Coronary artery (tissue), 2 donors: ENCODE measurements at regions not wholly inside any gene's neighbourhood (a gene's known extent, or its start where the extent isn't known, plus 50 kb on each side); places are given as distances from the start of the nearest gene placed in this dataset.
"Not testable (repeated sequence)": the region's sequence is repeated elsewhere in the genome, so short reads cannot be mapped to it uniquely, and the experiment has no call there.

Experiments
- DNase-seq: peaks from one replicate; pipeline ENCODE4 v3.0.0-alpha.2; 2017; ENCODE audit warnings: low spot score
- H3K27ac ChIP-seq, 2 donors: fragments of 200-600 bp; sonication (generic); one replicate each; pipeline ENCODE4 v1.5.1; 2016 to 2019
- H3K4me3 ChIP-seq: fragments of 200-600 bp; sonication (generic); 2 replicates; pipeline ENCODE4 v1.5.1; 2016; ENCODE audit warnings: mild to moderate bottlenecking, moderate library complexity
- TF ChIP-seq, protein P1 (sequence below): fragments of 200-600 bp; sonication (generic); IDR thresholded peaks from one replicate; pipeline ENCODE4 v1.5.1; 2019; ENCODE audit warnings: antibody characterized with exemption

DNA sequence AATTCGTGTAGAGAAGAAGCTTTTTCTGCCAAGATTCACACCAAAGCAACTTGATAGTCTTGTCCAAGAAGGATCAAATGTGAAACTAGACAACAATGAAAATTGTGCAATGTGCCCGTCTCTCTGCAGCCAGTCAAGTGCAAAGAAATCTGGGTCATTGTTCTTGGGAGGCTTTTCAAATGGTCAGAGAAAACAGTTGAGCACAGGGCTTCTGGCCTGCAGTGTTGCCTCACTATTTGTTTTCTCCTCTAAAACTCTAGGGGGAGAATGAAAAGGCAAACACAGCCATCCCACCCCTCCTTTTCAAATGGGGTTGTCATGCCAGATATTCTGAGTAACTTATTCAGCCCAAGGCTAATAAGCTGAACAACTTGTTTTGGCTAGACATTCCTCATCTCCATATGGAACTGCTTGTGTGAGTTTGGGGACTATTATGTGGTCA, 417.6 kb upstream of the CDIN1 start:
- H3K4me3 ChIP-seq = no peak overlapping the region
- no peak for DNase-seq
- TF ChIP-seq, protein P1, sequence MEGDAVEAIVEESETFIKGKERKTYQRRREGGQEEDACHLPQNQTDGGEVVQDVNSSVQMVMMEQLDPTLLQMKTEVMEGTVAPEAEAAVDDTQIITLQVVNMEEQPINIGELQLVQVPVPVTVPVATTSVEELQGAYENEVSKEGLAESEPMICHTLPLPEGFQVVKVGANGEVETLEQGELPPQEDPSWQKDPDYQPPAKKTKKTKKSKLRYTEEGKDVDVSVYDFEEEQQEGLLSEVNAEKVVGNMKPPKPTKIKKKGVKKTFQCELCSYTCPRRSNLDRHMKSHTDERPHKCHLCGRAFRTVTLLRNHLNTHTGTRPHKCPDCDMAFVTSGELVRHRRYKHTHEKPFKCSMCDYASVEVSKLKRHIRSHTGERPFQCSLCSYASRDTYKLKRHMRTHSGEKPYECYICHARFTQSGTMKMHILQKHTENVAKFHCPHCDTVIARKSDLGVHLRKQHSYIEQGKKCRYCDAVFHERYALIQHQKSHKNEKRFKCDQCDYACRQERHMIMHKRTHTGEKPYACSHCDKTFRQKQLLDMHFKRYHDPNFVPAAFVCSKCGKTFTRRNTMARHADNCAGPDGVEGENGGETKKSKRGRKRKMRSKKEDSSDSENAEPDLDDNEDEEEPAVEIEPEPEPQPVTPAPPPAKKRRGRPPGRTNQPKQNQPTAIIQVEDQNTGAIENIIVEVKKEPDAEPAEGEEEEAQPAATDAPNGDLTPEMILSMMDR = no peak
- peak overlapping the region in 1 of 2 donors; percentile 28 for H3K27ac ChIP-seq

DNA sequence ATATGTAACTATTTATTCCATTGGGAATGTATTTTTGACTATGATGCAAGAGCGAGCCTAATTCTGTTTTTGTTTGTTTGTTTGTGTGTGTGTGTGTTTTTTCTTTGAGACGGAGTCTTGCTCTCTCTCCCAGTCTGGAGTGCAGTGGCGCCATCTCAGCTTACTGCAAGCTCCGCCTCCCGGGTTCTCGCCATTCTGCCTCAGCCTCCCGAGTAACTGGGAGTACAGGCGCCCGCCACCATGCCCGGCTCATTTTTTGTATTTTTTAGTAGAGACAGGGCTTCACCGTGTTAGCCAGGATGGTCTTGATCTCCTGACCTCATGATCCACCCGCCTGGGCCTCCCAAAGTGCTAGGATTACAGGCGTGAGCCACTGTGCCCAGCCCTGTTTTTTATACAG, 415.4 kb upstream of the CDIN1 start:
- not testable (repeated sequence) for DNase-seq, H3K4me3 ChIP-seq, H3K27ac ChIP-seq

DNA sequence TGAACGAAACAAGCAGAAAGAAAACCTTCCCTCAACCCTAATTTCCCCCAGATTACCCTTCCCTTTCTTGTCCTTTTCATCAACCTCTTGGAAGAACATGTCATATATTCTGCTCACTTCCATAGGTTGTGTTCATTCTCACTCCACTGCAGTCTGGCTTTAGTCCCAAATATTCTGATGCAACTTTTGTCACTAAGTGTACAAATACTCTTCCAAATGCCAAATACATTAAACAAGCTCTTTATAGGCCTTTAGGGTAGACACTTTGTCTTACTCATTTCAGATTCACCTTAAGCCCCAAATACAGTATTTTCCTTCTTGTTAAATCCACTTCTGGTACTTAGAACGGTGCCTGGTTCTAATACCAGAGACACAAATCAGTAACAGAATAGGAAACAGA, 406.5 kb upstream of the CDIN1 start:
- no peak overlapping the region for H3K27ac ChIP-seq
- TF ChIP-seq, protein P1 = no peak

DNA sequence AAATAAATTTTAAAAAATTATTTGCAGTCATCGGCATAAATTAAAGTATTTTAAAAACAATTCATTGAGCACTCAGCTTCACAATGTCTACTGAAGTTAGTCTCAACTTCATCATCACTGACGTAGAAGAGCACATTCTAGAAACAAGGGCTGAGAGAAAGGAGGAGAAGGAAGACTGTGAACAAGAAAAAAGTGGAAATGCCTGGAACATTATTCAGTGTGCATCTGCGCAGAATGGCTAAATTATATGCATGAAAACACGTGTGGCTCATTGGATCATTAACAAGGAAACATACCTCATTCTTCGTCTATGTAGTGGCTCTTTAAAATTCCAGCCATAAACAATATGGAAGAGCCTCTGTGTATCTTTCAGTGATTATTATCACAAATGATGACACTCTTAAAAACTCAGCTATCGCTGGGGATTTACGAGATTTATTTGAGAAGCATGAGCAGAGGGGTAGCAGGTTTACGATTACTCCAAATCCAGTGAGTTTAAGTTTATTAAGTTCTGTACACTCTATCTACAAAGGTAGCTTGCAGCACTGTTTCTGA, 404.2 kb upstream of the CDIN1 start:
- Histone ChIP-seq H3K4me3 (no peak overlapping the region), H3K27ac (peak overlapping the region in 1 of 2 donors; percentile 35)
- TF ChIP-seq, protein P1 = no peak
- no peak for DNase-seq

More for the DNA sequence above, 406.5 kb upstream of the CDIN1 start:
- DNase-seq = no peak
- H3K4me3 ChIP-seq = no peak overlapping the region

DNA sequence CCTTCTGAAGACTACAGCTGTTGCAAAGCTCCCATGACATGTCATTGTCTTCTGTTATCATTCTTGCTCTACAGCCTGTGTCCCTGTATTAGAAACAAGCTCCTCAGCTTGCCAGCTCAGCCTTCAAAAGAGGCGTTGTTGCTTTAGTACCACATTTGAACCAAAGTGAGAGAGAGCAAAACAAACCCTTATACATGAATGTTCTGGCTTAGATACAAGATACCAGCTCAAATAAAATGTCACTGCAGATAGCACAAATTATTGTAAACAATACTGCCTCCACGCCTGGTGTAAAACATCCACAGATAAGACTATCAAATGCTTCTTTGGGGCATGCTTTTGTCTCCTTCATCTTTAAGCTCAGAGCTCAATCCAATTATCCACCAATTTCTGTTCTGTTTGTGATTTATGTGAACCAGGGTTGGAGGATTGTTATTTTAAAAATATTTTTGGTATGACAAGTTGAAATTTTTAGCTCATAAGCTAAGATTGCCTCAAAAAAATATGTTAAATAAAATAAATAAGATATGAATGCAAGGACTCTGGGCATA, 403.6 kb upstream of the CDIN1 start:
- peak overlapping the region in 1 of 2 donors; percentile 35 for H3K27ac ChIP-seq
- TF ChIP-seq, protein P1 = no peak
- no peak for DNase-seq
- H3K4me3 ChIP-seq = no peak overlapping the region

DNA sequence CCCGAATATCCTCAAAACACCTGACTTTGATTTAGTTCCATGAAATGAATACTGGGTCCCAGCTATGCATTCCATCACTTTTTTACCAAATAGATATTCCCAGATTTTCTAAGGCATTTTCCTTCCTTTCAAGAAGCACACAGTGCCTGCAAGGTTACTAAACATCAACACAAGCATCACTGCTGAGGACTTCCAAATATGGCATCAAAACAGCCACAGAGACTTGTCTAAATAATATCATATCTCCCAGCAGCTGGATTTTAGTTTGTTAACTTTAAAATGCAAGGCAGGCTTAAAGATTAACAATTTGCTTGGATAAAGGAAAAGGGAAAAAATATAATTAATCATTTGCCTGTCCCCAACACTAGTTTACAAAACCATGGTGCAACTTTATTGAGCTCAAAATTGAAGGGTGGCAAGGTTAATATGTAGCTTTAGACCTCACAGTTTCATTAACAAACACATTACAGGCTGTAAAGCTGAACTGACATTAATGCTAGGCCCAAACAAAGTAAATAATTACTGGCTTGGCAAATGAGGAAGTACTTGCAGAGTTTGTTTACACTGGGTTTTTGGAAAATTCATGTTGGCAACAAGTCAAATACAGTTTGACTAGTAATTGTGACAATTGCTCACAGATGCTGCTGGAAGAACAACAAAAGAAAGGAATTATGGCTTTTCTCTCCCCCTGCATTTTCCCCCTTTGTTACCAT, 401.7 kb upstream of the CDIN1 start:
- TF ChIP-seq, protein P1 = no peak
- DNase-seq = no peak
- H3K27ac ChIP-seq = peak overlapping the region; percentile 15 to 57
- H3K4me3 ChIP-seq = no peak overlapping the region

DNA sequence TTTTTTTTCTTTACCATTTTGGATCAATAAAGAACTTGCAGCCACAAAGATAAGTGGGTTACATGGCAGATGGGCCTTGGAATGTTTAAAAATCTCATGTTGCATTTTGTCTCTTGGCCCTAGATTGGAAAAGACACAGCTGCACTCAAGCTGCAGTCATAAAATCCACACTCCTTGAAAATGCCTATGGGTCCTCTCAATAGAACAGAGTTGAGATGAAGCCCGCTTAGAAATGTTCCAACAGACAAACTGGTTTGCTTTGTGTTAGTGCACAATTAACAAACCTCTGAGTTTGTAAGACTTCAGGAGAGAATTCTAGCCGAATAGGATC, 401.2 kb upstream of the CDIN1 start:
- TF ChIP-seq, protein P1 = no peak
- peak overlapping the region in 1 of 2 donors; percentile 38 for H3K27ac ChIP-seq
- H3K4me3 ChIP-seq = no peak overlapping the region
- DNase-seq = no peak
